ENCODE measurements at regions not wholly inside any gene's neighbourhood (a gene's known extent, or its start where the extent isn't known, plus 50 kb on each side); places are given as distances from the start of the nearest gene placed in this dataset.

DNA sequence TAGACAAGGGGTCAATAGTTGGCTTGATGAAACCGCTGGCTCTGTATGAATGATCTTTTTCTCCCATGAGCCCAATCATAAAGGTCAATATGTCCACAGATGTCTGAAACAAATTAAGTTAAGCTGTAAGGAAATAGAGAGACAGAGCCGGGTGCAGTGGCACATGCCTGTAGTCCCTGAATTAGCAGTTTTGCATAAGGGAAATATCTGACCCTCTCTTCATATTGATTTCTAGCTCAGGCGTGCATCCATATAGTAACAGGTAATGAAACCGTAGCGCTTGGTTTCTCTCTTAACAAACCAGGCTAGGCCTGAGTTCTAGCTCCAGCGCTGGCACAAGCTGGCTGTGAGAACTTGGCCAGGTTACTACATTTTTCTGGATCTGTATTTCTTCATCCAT is 118.1 kb upstream of the ERCC6L2 start:
- Histone ChIP-seq H3K9me3 (replicated peaks) (no peaks in the 10 kb centered on the region), H3K27me3 (no peaks in the 10 kb centered on the region), H3K4me3 (no peak overlapping the region), H3K4me1 (peaks cover 43% of the 10 kb centered on the region), H3K27ac (no peak overlapping the region), H3K36me3 (no peaks in the 10 kb centered on the region)
- DNase-seq: peak in 1 of 2 experiments; percentile 46

GRCh38 chr9:95756986-95757385 is 118.5 kb upstream of the ERCC6L2 start:
- H3K4me3 ChIP-seq: no peak overlapping the region; the same call in 1 of the 2 replicates
- H3K4me1 ChIP-seq: peaks cover 43% of the 10 kb centered on the region
- H3K9me3 ChIP-seq (replicated peaks): no peaks in the 10 kb centered on the region
- no peak overlapping the region for H3K27ac ChIP-seq
- DNase-seq: peak in 1 of 2 experiments; percentile 48
- no peaks in the 10 kb centered on the region for H3K27me3 ChIP-seq
- H3K36me3 ChIP-seq: no peaks in the 10 kb centered on the region

DNA sequence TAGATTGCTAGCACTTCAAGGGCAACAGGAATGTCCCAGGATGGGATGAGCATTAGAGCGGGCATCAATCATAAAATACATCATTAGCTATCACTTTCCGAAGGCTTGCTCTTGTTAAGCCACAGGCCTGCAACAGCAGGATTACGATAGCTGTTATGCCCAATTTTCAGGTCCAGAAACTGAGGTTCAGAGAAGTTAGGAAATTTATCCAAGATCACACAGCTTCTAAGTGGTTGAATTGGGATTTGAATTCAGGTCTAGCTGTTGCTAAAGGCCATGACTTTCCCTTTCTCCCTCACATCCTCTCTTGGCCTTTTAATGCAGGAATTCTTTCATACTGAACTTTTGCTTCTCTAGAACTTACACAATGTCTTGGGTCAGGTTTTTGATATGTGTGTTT is 119.4 kb upstream of the ERCC6L2 start:
- Histone ChIP-seq H3K9me3 (replicated peaks) (no peaks in the 10 kb centered on the region), H3K27me3 (no peaks in the 10 kb centered on the region), H3K36me3 (no peaks in the 10 kb centered on the region), H3K27ac (no peak overlapping the region), H3K4me1 (peaks cover 43% of the 10 kb centered on the region), H3K4me3 (no peak overlapping the region)
- DNase-seq: no peak

GRCh38 chr9:95755421-95755730 is 120.1 kb upstream of the ERCC6L2 start:
- peaks cover 43% of the 10 kb centered on the region for H3K4me1 ChIP-seq
- H3K9me3 ChIP-seq (replicated peaks): no peaks in the 10 kb centered on the region
- no peaks in the 10 kb centered on the region for H3K36me3 ChIP-seq
- H3K27me3 ChIP-seq: no peaks in the 10 kb centered on the region
- no peak overlapping the region for H3K4me3 ChIP-seq
- no peak for DNase-seq
- H3K27ac ChIP-seq: no peak overlapping the region; the same call in 1 of the 2 replicates

GRCh38 chr9:95754533-95755420 is 120.7 kb upstream of the ERCC6L2 start:
- Histone ChIP-seq H3K4me3 (no peak overlapping the region), H3K9me3 (replicated peaks) (no peaks in the 10 kb centered on the region), H3K4me1 (peaks cover 43% of the 10 kb centered on the region), H3K27me3 (no peaks in the 10 kb centered on the region), H3K27ac (peak overlapping the region; percentile 13; the same call in 1 of the 2 replicates), H3K36me3 (no peaks in the 10 kb centered on the region)
- peak; percentile 34 to 50 for DNase-seq

DNA sequence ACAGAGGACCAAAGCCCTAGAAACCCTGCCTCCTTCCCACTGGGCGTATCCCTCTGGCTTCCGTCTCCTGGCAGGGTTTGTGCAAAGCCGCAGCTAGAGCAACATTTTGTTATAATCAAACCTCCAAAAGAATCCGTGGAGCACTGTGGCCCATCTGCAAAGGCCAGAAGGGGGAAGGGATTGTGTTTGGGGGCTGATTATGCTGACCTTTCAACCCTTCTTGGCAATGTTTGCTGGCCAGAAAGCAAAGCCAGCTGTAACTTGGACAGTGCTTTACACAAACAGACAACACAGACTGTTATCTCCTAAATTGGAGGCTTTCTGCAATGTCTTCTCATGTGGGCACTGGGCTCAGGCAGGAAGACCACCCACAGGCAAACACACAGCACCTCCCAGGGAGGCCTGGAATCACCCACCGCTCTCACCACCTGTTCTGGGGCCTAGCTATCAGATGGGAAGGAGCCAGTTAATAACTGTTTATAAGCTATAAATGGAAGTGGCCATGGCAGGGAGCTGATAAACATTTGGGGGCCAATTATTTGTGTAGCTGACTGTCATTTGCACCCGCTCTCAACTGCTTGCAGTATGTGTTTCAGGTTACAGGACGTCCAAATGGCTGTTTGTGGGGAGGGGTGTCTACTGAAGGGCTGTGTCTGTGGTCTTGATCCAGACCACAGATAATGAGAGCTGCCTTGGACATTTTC is 121.6 kb upstream of the ERCC6L2 start:
- Histone ChIP-seq H3K4me3 (no peak overlapping the region), H3K27me3 (no peaks in the 10 kb centered on the region), H3K27ac (peak overlapping the region; percentile 13; the same call in 1 of the 2 replicates), H3K4me1 (peaks cover 43% of the 10 kb centered on the region), H3K36me3 (no peaks in the 10 kb centered on the region), H3K9me3 (replicated peaks) (no peaks in the 10 kb centered on the region)
- peak; percentile 98 to 99 for DNase-seq

- DNase-seq: no peak
- no peak overlapping the region for H3K27ac ChIP-seq
- H3K27me3 ChIP-seq: no peaks in the 10 kb centered on the region
- H3K4me3 ChIP-seq: no peak overlapping the region
- H3K4me1 ChIP-seq: peaks cover 39% of the 10 kb centered on the region
- H3K9me3 ChIP-seq (replicated peaks): no peaks in the 10 kb centered on the region
- no peaks in the 10 kb centered on the region for H3K36me3 ChIP-seq
Observed at GRCh38 chr9:95752129-95752731, 123.3 kb upstream of the ERCC6L2 start.

DNA sequence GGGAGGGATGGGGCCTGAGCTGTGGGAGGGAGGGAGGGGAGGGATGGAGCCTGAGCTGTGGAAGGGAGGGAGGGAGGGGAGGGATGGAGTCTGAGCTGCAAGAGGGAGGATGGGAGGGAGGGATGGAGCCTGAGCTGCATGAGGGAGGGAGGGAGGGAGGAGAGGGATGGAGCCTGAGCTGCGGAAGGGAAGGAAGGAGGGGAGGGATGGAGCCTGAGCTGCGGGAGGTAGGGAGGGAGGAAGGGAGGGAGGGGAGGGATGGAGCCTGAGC is 124.0 kb upstream of the ERCC6L2 start:
- no peaks in the 10 kb centered on the region for H3K9me3 ChIP-seq (replicated peaks)
- no peak for DNase-seq

DNA sequence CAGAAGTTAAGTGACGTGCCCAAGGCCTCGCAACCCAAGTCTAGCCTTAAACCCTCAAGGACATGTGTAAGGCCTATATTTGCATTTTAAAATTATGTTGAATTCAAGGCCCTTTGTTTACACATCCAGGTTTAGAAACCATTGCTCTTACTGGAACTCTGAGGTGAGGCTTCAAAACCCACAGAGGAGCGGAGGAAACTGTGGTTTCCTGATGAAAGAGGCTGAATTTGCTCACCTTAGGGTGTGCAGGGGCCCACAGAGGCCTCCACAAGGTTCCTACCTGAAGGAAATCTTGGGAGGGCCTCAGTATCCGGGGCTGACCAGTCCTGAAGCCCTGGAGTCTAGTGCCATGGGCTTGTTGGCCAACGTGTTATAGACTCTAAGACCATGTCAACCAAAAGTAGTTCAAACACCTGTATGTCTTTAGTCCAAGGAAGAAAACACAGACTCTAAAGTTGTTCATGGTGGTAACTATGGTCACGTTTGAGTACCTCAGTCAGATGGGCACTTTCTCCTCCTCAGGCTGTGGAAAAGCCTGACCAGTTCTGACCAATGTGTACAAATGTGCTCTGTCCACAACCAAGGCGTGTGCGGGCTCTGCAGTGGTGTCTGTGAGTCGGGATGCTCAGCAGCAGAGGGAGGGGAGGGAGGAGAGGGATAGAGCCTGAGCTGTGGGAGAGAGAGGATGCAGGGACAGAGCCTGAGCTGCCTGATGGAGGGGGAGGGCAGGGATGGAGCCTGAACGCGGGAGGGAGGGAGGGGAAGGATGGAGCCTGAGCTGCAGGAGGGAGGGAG is 124.6 kb upstream of the ERCC6L2 start:
- no peak overlapping the region for H3K27ac ChIP-seq
- no peaks in the 10 kb centered on the region for H3K9me3 ChIP-seq (replicated peaks)
- no peaks in the 10 kb centered on the region for H3K36me3 ChIP-seq
- no peaks in the 10 kb centered on the region for H3K27me3 ChIP-seq
- H3K4me1 ChIP-seq: peaks cover 27% of the 10 kb centered on the region
- DNase-seq: no peak
- H3K4me3 ChIP-seq: no peak overlapping the region

More for the DNA sequence above, 124.0 kb upstream of the ERCC6L2 start:
- H3K36me3 ChIP-seq: no peaks in the 10 kb centered on the region
- H3K4me1 ChIP-seq: peaks cover 31% of the 10 kb centered on the region
- no peak overlapping the region for H3K27ac ChIP-seq
- H3K27me3 ChIP-seq: no peaks in the 10 kb centered on the region
- no peak overlapping the region for H3K4me3 ChIP-seq

- H3K27me3 ChIP-seq: no peaks in the 10 kb centered on the region
- DNase-seq: no peak
Observed at GRCh38 chr9:95749493-95749892, 126.0 kb upstream of the ERCC6L2 start.

DNA sequence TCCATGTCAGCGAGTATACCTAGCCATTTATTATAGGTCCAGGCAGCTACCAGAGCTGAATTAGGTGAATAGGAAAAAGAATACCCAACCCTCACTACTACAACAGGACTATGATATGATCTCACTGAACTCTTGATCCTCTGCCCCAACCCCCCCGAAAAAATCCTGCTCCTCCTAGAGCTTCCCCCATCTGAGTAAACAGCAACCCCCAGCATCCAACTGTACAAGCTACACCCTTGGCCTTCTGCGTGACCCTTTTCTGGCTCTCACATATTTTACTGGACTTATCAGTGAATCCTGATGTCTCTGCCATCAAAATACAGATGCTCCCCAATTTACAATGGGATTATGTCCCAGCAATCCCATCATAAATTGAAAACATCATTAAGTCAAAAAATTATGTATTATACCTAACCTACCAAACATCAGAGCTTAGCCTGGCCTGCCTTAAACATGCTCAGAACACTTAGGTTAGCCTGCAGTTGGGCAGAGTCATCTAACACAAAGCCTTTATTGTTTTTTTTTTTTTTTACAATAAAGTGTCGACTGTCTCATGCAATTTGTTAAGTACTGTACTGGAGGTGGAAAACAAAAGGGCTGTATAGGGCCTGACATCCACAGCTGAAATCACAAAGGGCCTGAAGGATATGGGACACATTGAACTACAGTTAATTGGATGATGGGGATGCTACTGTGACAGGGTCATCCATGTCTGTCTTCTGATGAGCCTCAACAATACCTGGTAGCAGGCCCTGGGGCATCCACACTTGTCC is 128.9 kb upstream of the ERCC6L2 start:
- no peak overlapping the region for H3K4me3 ChIP-seq
- no peaks in the 10 kb centered on the region for H3K36me3 ChIP-seq
- H3K27ac ChIP-seq: no peak overlapping the region
- no peaks in the 10 kb centered on the region for H3K27me3 ChIP-seq
- H3K4me1 ChIP-seq: no peaks in the 10 kb centered on the region
- no peaks in the 10 kb centered on the region for H3K9me3 ChIP-seq (replicated peaks)
- DNase-seq: peak in 1 of 2 experiments; percentile 57

More at GRCh38 chr9:95749493-95749892, 126.0 kb upstream of the ERCC6L2 start:
- Histone ChIP-seq H3K4me3 (no peak overlapping the region), H3K4me1 (peaks cover 15% of the 10 kb centered on the region), H3K27ac (no peak overlapping the region), H3K9me3 (replicated peaks) (no peaks in the 10 kb centered on the region), H3K36me3 (no peaks in the 10 kb centered on the region)

DNA sequence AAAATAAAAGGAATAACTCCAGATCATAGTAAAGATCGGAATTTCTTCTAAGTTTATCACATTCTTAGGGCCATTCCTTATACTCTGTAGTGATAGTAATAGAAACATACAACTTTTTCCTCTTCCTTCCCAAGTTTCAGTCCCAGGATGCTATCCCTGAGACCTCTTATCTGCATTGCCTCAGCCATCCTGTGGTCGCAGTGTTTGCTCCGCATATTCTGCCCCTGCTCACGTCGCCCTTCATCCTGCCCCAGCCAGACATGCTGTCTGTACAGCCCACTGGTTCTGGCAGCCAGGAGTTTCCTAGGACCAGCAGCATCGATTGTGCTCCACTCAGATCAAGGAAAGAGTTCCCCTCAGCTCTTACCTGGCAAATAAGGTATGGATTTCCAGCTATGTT is 132.7 kb upstream of the ERCC6L2 start:
- Histone ChIP-seq H3K36me3 (no peaks in the 10 kb centered on the region), H3K9me3 (replicated peaks) (no peaks in the 10 kb centered on the region), H3K4me1 (no peaks in the 10 kb centered on the region), H3K27ac (no peak overlapping the region), H3K27me3 (no peaks in the 10 kb centered on the region), H3K4me3 (no peak overlapping the region)
- DNase-seq: no peak

DNA sequence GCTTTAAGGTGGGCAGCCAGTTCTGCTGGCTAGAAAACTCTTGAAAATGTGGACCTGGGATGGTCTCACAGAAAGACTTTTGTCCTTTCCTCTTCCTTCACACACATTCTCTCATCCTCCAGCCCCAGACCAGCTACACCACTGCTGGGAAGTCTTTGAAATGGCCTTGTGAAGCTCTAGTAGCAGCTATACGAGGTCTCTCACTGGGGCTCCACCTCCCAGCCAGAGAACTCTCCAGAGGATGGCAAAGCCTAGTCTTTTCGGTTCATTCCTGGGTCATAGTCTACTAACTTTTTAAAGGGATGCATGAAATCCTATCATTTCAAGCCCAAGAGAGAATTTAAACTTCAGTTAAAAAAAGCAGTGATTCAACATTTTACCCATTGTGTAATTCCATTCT is 133.9 kb upstream of the ERCC6L2 start:
- Histone ChIP-seq H3K9me3 (replicated peaks) (no peaks in the 10 kb centered on the region), H3K4me3 (no peak overlapping the region), H3K36me3 (no peaks in the 10 kb centered on the region), H3K27ac (no peak overlapping the region), H3K4me1 (peaks cover 5% of the 10 kb centered on the region; the same call in 1 of the 2 replicates), H3K27me3 (no peaks in the 10 kb centered on the region)
- DNase-seq: no peak
